ENCODE measurements at regions not wholly inside any gene's neighbourhood (a gene's known extent, or its start where the extent isn't known, plus 50 kb on each side); places are given as distances from the start of the nearest gene placed in this dataset.

- no peak for TF ChIP-seq EZH2 (IDR thresholded peaks at IDR 0.05)
- no peak for TF ChIP-seq POLR2AphosphoS5 (IDR thresholded peaks at IDR 0.05; ENCODE audit: borderline replicate concordance, low read depth, low read length)
- TF ChIP-seq FOXP2 (optimal IDR thresholded peaks at IDR 0.05; ENCODE audit: control extremely low read depth, extremely low read length, insufficient read depth) = no peak
These were observed 120.3 kb upstream of the DNAH14 start for GRCh38 chr1:224809137-224809536.

Measured in SK-N-MC (cell line).